Esophagus squamous epithelium (tissue), 4 donors: ENCODE measurements at regions not wholly inside any gene's neighbourhood (a gene's known extent, or its start where the extent isn't known, plus 50 kb on each side); places are given as distances from the start of the nearest gene placed in this dataset.

Source experiments
- CTCF ChIP-seq, 6 experiments: fragments of 450-650 bp in 4 of 6; fragments of 200-600 bp in 2 of 6; sonication (generic) in 2 of 6; IDR thresholded peaks; one replicate each; pipeline ENCODE4 v1.5.1; 2016 to 2019; ENCODE audit warnings: antibody characterized with exemption in 6 of 6, mild to moderate bottlenecking in 4 of 6, moderate library complexity in 4 of 6
- POLR2A ChIP-seq, 4 donors: fragments of 450-650 bp; IDR thresholded peaks; one replicate each; pipeline ENCODE4 v1.6.1; 2017; ENCODE audit warnings: antibody characterized with exemption in 4 of 4, mild to moderate bottlenecking in 4 of 4, moderate library complexity in 3 of 4

GRCh38 chr5:98275980-98276379, 497.5 kb upstream of the RGMB start:
- TF ChIP-seq POLR2A (IDR thresholded peaks at IDR 0.05) (no peak), CTCF (IDR thresholded peaks at IDR 0.05) (no peak)
